Neural progenitor cell (in vitro differentiated cells): ENCODE measurements at regions not wholly inside any gene's neighbourhood (a gene's known extent, or its start where the extent isn't known, plus 50 kb on each side); places are given as distances from the start of the nearest gene placed in this dataset.

Experiments used
- DNase-seq: peaks from one replicate; pipeline ENCODE4 v3.0.0-alpha.2; 2016; ENCODE audit warnings: low spot score
- H2AFZ ChIP-seq: fragments of 200-600 bp; sonication (generic); replicated peaks from 2 replicates; pipeline ENCODE4 v1.6.1; 2016; ENCODE audit warnings: antibody characterized with exemption
- H3F3A ChIP-seq: fragments of 200-600 bp; sonication (generic); 2 replicates; pipeline ENCODE4 v1.6.1; 2016; ENCODE audit warnings: antibody characterized with exemption, low read depth
- H3K27ac ChIP-seq: fragments of 200-600 bp; sonication (generic); 2 replicates; pipeline ENCODE4 v1.5.1; 2016; ENCODE audit warnings: mild to moderate bottlenecking
- H3K27me3 ChIP-seq: fragments of 200-600 bp; sonication (generic); 2 replicates; pipeline ENCODE4 v1.6.1; 2016; ENCODE audit warnings: mild to moderate bottlenecking, moderate library complexity
- H3K36me3 ChIP-seq: fragments of 200-600 bp; sonication (generic); 2 replicates; pipeline ENCODE4 v1.5.1; 2016
- H3K4me1 ChIP-seq: fragments of 200-600 bp; sonication (generic); 2 replicates; pipeline ENCODE4 v1.6.1; 2016; ENCODE audit warnings: mixed run types
- H3K4me2 ChIP-seq: fragments of 200-600 bp; sonication (generic); 2 replicates; pipeline ENCODE4 v1.6.1; 2016
- H3K4me3 ChIP-seq: fragments of 200-600 bp; sonication (generic); 2 replicates; pipeline ENCODE4 v1.5.1; 2016
- H3K79me2 ChIP-seq: fragments of 200-600 bp; sonication (generic); 2 replicates; pipeline ENCODE4 v1.6.1; 2016; ENCODE audit warnings: low read depth
- H3K9ac ChIP-seq: fragments of 200-600 bp; sonication (generic); 2 replicates; pipeline ENCODE4 v1.6.1; 2016
- H3K9me3 ChIP-seq: fragments of 200-600 bp; sonication (generic); 2 replicates; pipeline ENCODE4 v1.5.1; 2016; ENCODE audit warnings: low read depth
- H4K20me1 ChIP-seq: fragments of 200-600 bp; sonication (generic); 2 replicates; pipeline ENCODE4 v1.6.1; 2016; ENCODE audit warnings: low read depth
- H3K27ac Mint-ChIP-seq: 3 replicates; pipeline ENCODE4 v1.8.0; 2021; ENCODE audit warnings: mixed read lengths
- H3K27me3 Mint-ChIP-seq: 2 replicates; pipeline ENCODE4 v1.8.0; 2022; ENCODE audit warnings: low read depth, mild to moderate bottlenecking, inconsistent platforms, moderate library complexity, mixed read lengths; ENCODE audit not compliant: insufficient read depth
- H3K36me3 Mint-ChIP-seq: 3 replicates; pipeline ENCODE4 v1.8.0; 2021; ENCODE audit warnings: mixed read lengths
- H3K4me1 Mint-ChIP-seq: 3 replicates; pipeline ENCODE4 v1.8.0; 2021; ENCODE audit warnings: mixed read lengths
- H3K4me3 Mint-ChIP-seq: 3 replicates; pipeline ENCODE4 v1.8.0; 2021; ENCODE audit warnings: mild to moderate bottlenecking, moderate library complexity, mixed read lengths
- H3K9me3 Mint-ChIP-seq: 3 replicates; pipeline ENCODE4 v1.8.0; 2020; ENCODE audit warnings: mixed read lengths
- EZH2 ChIP-seq: fragments of 200-600 bp; sonication (generic); IDR thresholded peaks from 2 replicates; pipeline ENCODE4 v1.6.1; 2017; ENCODE audit warnings: antibody characterized with exemption, mild to moderate bottlenecking, moderate library complexity
- EZH2phosphoT487 ChIP-seq: fragments of 200-600 bp; sonication (generic); IDR thresholded peaks from 2 replicates; pipeline ENCODE4 v1.6.1; 2017; ENCODE audit warnings: antibody characterized with exemption
- TF ChIP-seq, protein P1 (sequence below): fragments of 200-600 bp; sonication (generic); IDR thresholded peaks from 2 replicates; pipeline ENCODE4 v1.5.1; 2017; ENCODE audit warnings: antibody characterized with exemption, mild to moderate bottlenecking

DNA sequence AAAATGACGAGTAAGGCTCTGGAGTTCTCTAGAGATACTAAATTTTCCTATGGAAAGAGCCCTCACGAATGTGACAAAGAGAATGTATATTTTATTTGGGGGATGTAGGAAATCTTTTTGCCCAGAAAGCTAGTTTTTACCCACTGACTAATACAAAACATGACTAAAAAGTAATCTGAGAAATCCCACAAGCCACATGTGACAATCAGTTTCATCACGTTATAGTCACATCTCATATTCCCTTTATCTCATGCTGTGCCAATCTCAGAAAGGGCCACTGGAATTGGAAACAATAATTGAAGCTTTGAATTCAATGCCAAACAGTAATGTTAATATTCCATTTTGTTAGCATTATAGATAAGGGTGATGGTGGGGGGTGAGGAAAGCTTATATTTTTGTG, 509.0 kb upstream of the GOLIM4 start:
- Histone ChIP-seq H3K9me3 (no peaks in the 10 kb centered on the region), H3F3A (no peaks in the 10 kb centered on the region)
- no peaks in the 10 kb centered on the region for H3K36me3 Mint-ChIP-seq

DNA sequence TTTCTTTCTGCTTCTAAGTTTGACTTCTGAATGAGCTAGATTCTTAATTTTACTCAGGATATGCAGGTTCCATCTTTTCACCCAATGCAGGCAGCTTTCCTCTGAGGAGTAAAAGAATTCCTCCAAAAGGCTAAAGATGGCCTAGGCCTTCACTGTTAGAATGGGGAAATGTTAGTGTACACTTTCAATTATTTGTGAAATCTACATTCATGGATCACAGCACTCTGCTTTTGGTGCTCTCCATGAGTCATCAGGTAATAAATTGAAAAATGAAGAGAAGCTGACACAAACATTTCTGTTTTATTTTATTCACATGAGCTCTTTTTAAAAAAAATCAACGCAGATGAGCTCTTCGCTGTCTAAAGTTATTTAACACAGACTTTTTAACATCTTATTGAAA, 502.5 kb upstream of the GOLIM4 start:
- Histone ChIP-seq H3K9me3 (no peaks in the 10 kb centered on the region), H3K4me2 (no peak overlapping the region), H3K27me3 (no peaks in the 10 kb centered on the region), H3K4me1 (no peaks in the 10 kb centered on the region), H3F3A (no peaks in the 10 kb centered on the region), H3K36me3 (no peaks in the 10 kb centered on the region), H3K27ac (no peak overlapping the region), H4K20me1 (no peaks in the 10 kb centered on the region), H3K4me3 (no peak overlapping the region), H2AFZ (no peak overlapping the region), H3K79me2 (no peaks in the 10 kb centered on the region), H3K9ac (no peak overlapping the region)
- H3K27me3 Mint-ChIP-seq, result peaks cover 2% of the 10 kb centered on the region
- TF ChIP-seq EZH2phosphoT487 (no peak), EZH2 (no peak)
- TF ChIP-seq, protein P1, sequence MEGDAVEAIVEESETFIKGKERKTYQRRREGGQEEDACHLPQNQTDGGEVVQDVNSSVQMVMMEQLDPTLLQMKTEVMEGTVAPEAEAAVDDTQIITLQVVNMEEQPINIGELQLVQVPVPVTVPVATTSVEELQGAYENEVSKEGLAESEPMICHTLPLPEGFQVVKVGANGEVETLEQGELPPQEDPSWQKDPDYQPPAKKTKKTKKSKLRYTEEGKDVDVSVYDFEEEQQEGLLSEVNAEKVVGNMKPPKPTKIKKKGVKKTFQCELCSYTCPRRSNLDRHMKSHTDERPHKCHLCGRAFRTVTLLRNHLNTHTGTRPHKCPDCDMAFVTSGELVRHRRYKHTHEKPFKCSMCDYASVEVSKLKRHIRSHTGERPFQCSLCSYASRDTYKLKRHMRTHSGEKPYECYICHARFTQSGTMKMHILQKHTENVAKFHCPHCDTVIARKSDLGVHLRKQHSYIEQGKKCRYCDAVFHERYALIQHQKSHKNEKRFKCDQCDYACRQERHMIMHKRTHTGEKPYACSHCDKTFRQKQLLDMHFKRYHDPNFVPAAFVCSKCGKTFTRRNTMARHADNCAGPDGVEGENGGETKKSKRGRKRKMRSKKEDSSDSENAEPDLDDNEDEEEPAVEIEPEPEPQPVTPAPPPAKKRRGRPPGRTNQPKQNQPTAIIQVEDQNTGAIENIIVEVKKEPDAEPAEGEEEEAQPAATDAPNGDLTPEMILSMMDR, result no peak
- no peaks in the 10 kb centered on the region for H3K9me3 Mint-ChIP-seq
- H3K27ac Mint-ChIP-seq, result no peak overlapping the region
- no peak for DNase-seq
- no peaks in the 10 kb centered on the region for H3K36me3 Mint-ChIP-seq
- no peaks in the 10 kb centered on the region for H3K4me1 Mint-ChIP-seq
- no peak overlapping the region for H3K4me3 Mint-ChIP-seq

More for the DNA sequence above, 509.0 kb upstream of the GOLIM4 start:
- H3K4me3 Mint-ChIP-seq, result no peak overlapping the region
- no peak overlapping the region for H3K27ac Mint-ChIP-seq
- Histone ChIP-seq H4K20me1 (no peaks in the 10 kb centered on the region), H3K79me2 (no peaks in the 10 kb centered on the region), H3K4me1 (no peaks in the 10 kb centered on the region), H3K4me3 (no peak overlapping the region), H2AFZ (no peak overlapping the region), H3K27me3 (no peaks in the 10 kb centered on the region), H3K36me3 (no peaks in the 10 kb centered on the region), H3K27ac (no peak overlapping the region), H3K9ac (no peak overlapping the region), H3K4me2 (no peak overlapping the region)
- no peak for DNase-seq
- H3K4me1 Mint-ChIP-seq, result no peaks in the 10 kb centered on the region
- TF ChIP-seq EZH2 (no peak), EZH2phosphoT487 (no peak)
- TF ChIP-seq, protein P1, result no peak
- no peaks in the 10 kb centered on the region for H3K9me3 Mint-ChIP-seq
- H3K27me3 Mint-ChIP-seq, result peaks cover 2% of the 10 kb centered on the region

DNA sequence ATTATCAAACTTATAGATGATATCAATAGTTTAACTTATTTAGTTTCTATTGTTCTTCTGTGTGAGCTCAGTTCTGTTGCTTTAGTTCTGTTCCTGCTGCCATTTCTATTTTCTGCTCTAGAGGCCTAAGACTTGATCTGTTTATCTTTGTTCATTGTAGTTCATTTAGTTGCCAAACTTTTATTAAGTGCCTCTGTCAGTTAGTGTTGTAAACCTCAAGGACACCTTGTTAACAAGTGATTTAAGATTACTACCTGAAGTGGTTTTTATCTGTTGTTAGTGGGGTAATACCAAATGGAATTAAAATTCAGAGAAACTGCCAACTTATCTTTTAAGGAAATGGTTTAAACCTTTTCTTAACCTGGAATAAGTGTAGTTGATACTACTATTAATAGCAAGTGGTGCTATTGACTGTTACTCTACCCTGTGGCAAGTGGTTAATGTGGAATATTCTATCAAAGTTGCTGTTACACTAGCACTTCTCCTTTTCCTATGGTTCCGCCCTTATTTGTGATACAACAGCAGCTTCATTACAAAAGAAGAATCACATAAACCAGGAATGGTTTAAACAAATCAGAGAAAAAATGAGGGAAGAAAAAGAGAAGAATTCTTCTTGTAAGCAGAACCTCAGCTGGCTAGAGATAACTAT, 500.6 kb upstream of the GOLIM4 start:
- H3K9ac ChIP-seq, result no peak overlapping the region
- Mint-ChIP-seq H3K4me3 (no peak overlapping the region), H3K4me1 (peaks cover 8% of the 10 kb centered on the region), H3K27me3 (no peaks in the 10 kb centered on the region), H3K36me3 (no peaks in the 10 kb centered on the region), H3K9me3 (no peaks in the 10 kb centered on the region), H3K27ac (no peak overlapping the region)
- H2AFZ ChIP-seq, result no peak overlapping the region
- H3F3A ChIP-seq, result no peaks in the 10 kb centered on the region
- no peaks in the 10 kb centered on the region for H3K4me1 ChIP-seq
- no peak for DNase-seq
- H3K27ac ChIP-seq, result no peak overlapping the region
- no peak for TF ChIP-seq EZH2phosphoT487
- no peak for TF ChIP-seq EZH2
- TF ChIP-seq, protein P1, result no peak
- H4K20me1 ChIP-seq, result no peaks in the 10 kb centered on the region
- no peaks in the 10 kb centered on the region for H3K79me2 ChIP-seq
- no peak overlapping the region for H3K4me3 ChIP-seq
- no peaks in the 10 kb centered on the region for H3K27me3 ChIP-seq
- no peaks in the 10 kb centered on the region for H3K9me3 ChIP-seq
- no peak overlapping the region for H3K4me2 ChIP-seq
- H3K36me3 ChIP-seq, result no peaks in the 10 kb centered on the region
